HG03521 (cell line): ENCODE measurements at regions not wholly inside any gene's neighbourhood (a gene's known extent, or its start where the extent isn't known, plus 50 kb on each side); places are given as distances from the start of the nearest gene placed in this dataset.
"Not testable (repeated sequence)": the region's sequence is repeated elsewhere in the genome, so short reads cannot be mapped to it uniquely, and the experiment has no call there.

Experiments
- ATAC-seq: cut with Tn5 transposase; IDR thresholded peaks from one replicate; pipeline ENCODE4 v1.9.1; 2021; ENCODE audit warnings: mild to moderate bottlenecking, moderate library complexity; ENCODE audit not compliant: unreplicated experiment

- ATAC-seq = no peak
These were observed 280.6 kb upstream of the KITLG start for GRCh38 chr12:88860851-88861250.

DNA sequence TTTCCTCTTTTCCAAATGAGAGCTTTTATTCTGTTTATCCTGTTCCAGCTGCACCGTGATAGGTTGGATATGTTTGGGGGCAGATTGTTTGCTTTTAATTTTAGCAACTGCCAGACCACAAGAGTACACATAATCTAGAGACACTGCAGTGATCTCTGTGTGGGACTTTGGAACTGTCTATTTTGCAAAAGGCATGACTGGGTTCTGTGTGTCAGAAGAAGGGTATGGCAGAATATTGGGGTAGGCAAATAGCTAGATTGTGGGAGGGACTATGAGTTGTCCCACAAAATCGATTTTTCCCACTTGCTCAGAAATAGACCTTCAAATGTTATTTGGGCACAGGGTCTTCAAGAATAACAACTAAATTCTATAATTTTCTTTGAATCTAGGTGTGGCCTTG lies 275.9 kb upstream of the KITLG start:
- ATAC-seq = no peak

DNA sequence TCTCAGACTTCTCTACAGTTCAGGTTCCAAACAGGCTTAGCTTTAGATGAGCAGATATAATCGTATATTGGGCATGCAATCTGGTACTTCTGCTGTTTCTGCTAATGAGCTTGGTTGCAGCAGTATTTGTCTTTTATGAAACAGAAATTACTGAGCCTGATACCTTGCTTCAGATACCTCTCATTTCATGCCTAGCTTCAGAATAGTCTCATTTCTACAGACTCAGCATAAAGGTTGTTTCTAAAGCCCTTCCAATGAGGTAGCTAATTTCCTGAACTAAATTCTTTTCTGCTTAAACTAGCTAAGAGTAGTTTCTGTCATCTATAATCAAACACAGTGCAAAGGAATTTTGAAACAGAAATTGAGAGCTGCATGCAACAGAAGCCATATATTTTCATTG lies 275.0 kb upstream of the KITLG start:
- no peak for ATAC-seq

DNA sequence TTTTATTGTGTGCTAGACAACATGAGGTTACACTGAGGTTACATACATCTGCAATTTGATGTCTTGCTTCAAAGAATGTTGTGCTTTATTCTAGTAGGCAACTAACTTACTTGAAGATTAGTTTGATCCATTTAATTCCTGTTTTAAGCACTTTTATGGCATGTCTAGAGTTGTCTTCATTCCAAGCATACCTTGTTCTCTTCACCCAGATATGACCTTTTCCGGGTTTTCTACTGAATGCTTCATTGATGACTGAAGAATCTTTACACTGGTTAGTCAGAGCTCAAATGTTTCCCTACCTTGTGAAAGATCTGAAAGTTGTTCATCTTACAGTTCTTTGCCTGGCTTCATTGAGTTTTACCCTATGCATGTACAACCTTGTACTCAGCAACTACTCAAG lies 274.0 kb upstream of the KITLG start:
- ATAC-seq = no peak

GRCh38 chr12:88847246-88847645 lies 267.0 kb upstream of the KITLG start:
- not testable (repeated sequence) for ATAC-seq

GRCh38 chr12:88844426-88844825 lies 264.2 kb upstream of the KITLG start:
- ATAC-seq = no peak

- ATAC-seq = no peak
These were observed 262.0 kb upstream of the KITLG start for GRCh38 chr12:88842314-88842713.

GRCh38 chr12:88839486-88839885 lies 259.2 kb upstream of the KITLG start:
- ATAC-seq = no peak

DNA sequence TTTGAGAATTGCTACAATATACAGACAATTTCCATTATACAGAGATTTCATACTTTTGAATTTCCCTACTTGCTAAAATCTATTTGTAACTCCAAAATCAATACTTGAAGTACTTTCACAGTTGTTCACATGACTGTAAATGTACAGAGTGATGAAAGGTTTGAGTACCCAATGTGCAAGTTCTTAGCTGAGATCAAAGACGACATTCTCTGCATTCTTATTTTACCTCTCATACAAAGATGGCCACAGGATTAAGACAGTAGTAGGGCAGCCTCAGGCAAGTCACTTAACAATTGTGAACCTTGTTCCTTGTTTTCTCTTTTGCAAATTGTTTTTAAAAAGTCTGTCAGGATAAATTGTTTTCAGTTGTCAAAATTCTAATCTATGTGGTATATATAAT lies 255.9 kb upstream of the KITLG start:
- ATAC-seq = no peak

DNA sequence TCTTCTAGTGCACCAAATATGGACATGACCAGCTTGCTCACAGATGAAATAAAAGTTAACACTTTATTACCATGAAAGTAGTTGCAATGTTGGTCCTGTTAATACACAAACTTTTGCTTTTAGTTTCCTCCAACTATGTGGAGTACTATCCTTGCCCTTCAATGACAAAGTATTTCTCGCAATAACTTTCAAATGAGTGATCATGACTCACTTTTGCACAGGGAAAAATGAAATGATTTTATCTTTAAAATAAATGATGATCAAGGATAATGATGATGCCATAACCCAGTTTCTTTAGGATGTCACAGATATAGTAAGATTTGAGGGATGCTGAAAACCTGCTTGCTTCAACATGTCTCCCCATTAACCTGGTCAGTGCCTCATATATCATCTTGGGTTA lies 254.0 kb upstream of the KITLG start:
- no peak for ATAC-seq

- ATAC-seq = no peak
These were observed 253.4 kb upstream of the KITLG start for GRCh38 chr12:88833641-88834116.

DNA sequence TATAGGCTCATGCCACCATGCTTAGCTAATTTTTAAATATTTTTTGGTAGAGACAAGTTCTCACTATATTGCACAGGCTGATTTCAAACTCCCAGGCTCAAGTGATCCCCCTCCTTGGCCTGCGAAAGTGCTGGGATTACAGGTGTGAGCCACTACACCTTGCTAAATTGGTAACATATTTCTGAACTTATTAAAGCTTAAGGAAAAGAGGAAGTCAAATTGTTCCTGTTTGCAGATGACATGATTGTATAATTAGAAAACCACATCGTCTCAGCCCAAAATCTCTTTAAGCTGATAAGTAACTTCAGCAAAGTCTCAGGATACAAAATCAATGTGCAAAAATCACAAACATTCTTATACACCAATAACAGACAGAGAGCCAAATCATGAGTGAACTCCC lies 248.3 kb upstream of the KITLG start:
- ATAC-seq = not testable (repeated sequence)

- no peak for ATAC-seq
These were observed 239.7 kb upstream of the KITLG start for GRCh38 chr12:88820012-88820411.

DNA sequence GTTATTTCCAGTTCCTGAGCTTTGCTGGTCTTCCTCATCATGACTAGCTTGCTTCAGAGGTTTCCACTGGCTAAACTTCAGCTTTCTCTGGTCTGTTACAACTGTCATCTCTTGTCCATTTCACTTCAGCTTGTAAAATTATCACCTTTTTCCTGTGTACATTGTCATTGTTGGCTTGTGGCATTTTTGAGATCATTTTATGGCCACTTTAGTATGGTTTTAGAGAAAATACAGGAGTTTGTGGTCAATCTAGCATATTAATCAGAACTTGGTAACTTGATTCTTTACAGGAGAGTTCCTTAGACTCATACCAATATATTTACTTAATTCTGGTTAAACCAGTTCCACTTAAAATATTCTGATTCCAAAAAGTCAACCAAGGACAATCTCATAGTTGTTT lies 235.9 kb upstream of the KITLG start:
- no peak for ATAC-seq

GRCh38 chr12:88814779-88815178 lies 234.5 kb upstream of the KITLG start:
- ATAC-seq = no peak

DNA sequence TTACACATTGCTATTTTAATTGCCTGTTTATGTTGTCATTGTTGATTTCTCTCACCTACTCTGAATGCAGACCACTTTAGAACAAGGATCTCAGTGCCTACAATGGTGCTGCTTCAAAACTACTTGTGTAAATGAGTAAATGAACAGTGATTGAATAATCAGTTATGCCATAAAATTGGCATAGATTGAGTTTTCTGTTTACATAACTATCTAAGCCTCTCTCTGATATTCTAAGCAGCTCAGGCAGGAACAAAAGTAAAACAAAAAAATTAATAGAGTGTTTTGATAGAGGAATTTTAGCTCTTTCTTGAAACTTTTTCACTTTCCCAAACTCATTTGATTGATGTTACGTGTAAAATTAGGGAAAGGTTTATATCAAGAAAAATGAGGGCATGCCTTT lies 232.3 kb upstream of the KITLG start:
- ATAC-seq = no peak

- no peak for ATAC-seq
These were observed 230.5 kb upstream of the KITLG start for GRCh38 chr12:88810806-88811205.

DNA sequence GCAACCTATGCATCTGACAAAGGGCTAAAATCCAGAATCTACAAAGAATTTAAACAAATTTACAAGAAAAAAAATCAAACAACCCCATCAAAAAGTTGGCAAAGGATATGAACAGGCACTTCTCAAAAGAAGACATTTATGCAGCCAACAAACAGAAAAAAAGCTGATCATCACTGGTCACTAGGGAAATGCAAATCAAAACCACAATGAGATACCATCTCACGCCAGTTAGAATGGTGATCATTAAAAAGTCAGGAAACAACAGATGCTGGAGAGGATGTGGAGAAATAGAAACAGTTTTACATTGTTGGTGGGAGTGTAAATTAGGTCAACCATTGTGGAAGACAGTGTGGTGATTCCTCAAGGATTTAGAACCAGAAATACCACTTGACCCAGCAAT lies 229.6 kb upstream of the KITLG start:
- not testable (repeated sequence) for ATAC-seq

DNA sequence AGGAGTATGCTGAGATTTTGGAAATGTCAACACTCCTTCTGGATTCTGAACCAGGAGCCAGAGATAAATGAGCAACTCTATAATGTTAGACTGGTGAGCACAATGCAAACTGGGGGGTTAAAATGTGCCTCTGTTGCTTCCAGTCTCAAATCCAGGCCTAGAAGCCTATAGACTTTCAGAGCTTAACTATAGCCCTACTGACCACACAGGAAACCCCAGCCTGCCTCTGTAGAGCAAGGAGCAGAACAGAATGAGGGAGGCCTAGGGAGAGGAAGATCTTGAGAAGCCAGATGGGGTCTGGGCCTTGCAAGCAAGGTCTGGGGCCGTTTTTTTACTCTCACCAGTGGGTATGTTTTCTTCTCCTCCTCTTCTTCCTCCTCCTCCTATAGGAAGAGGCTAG lies 225.4 kb upstream of the KITLG start:
- ATAC-seq = no peak

GRCh38 chr12:88805286-88805685 lies 225.0 kb upstream of the KITLG start:
- ATAC-seq = no peak

DNA sequence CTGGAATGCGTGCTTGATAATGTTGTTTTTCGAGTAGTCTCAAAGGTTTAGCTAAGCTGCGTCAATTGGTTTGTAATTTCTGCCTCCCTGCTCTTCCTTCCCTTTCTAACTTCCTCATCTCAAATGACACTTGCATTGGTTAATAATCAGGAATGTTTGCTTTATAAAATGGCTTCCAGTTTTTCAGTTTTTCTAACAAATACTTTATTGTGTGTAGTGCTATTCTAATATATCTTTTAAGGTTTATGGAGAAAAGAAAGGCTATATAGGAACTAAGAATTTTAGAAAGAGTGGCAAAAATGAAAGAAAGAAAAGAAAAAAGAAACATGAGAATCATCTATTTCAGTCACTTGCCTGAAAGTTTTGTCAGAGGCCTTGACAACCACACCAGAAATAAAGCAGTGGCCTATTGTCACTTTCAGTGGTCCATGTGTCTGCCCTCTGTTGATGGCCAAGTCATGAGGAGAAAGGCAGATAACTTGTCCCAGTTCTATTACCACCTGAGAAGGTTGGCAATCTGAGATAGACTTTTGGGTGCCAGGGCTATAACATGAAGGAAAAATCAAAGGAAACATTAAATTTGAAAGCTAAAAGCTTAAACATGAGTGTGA lies 221.9 kb upstream of the KITLG start:
- ATAC-seq = no peak

- no peak for ATAC-seq
These were observed 221.2 kb upstream of the KITLG start for GRCh38 chr12:88801227-88802095.
